SK-N-SH (cell line): ENCODE measurements at regions not wholly inside any gene's neighbourhood (a gene's known extent, or its start where the extent isn't known, plus 50 kb on each side); places are given as distances from the start of the nearest gene placed in this dataset.

Source experiments
- CTCF ChIA-PET: fragments of 300-600, 350-600 bp; formaldehyde crosslinking; extraction: SDS; loops from one replicate; lab custom pipeline; 2021; lab: Yijun Ruan, JAX
- POLR2A ChIA-PET: fragments of 350-600 bp; sonication (Branson Sonifier 250); formaldehyde crosslinking; extraction: SDS; loops from one replicate; lab custom pipeline; 2020; ENCODE audit warnings: antibody characterized with exemption, inconsistent platforms; lab: Yijun Ruan, JAX
- DNase-seq: peaks from one replicate; pipeline ENCODE4 v3.0.0; 2012
- H2AFZ ChIP-seq: fragments of 200-600 bp; sonication (generic); 2 replicates; pipeline ENCODE4 v1.8.1; 2016; ENCODE audit warnings: antibody characterized with exemption, mild to moderate bottlenecking, low read depth
- H3F3A ChIP-seq: fragments of 200-600 bp; sonication (generic); replicated peaks from 2 replicates; pipeline ENCODE3; 2016; ENCODE audit warnings: antibody characterized with exemption, mild to moderate bottlenecking; ENCODE audit not compliant: insufficient read depth
- H3K27ac ChIP-seq, 2 experiments: fragments of 200-500 bp in 1 of 2; fragments of 200-600 bp in 1 of 2; sonication (Bioruptor generic) in 1 of 2; sonication (generic), shearing (Covaris generic) in 1 of 2; 2 replicates each; pipeline versions ENCODE4 v1.5.1 to v1.6.1; 2014 to 2016; ENCODE audit warnings: low read depth in 2 of 2, inconsistent platforms in 1 of 2, low read length in 1 of 2, mild to moderate bottlenecking in 1 of 2, mixed read lengths in 1 of 2
- H3K27me3 ChIP-seq: fragments of 200-600 bp; sonication (generic), shearing (Covaris generic); 2 replicates; pipeline ENCODE4 v1.6.1; 2016; ENCODE audit warnings: mixed run types; ENCODE audit not compliant: insufficient read depth
- H3K36me3 ChIP-seq, 2 experiments: fragments of 200-500 bp in 1 of 2; fragments of 200-600 bp in 1 of 2; sonication (Bioruptor generic) in 1 of 2; sonication (generic) in 1 of 2; replicated peaks in 1 of 2; 2 replicates each; pipeline versions ENCODE3 to v1.5.1; 2014 to 2016; ENCODE audit warnings: low read length in 1 of 2, mild to moderate bottlenecking in 1 of 2; ENCODE audit not compliant: insufficient read depth in 2 of 2, control insufficient read depth in 1 of 2
- H3K4me1 ChIP-seq, 2 experiments: fragments of 200-500 bp in 1 of 2; fragments of 200-600 bp in 1 of 2; sonication (Bioruptor generic) in 1 of 2; sonication (generic), shearing (Covaris generic) in 1 of 2; 2 replicates each; pipeline versions ENCODE4 v1.5.1 to v1.6.1; 2014 to 2016; ENCODE audit warnings: low read depth in 1 of 2, low read length in 1 of 2, mixed run types in 1 of 2; ENCODE audit not compliant: insufficient read depth in 2 of 2, control insufficient read depth in 1 of 2
- H3K4me2 ChIP-seq: fragments of 200-600 bp; sonication (generic), shearing (Covaris generic); 2 replicates; pipeline ENCODE4 v1.6.1; 2017; ENCODE audit warnings: mixed run types
- H3K4me3 ChIP-seq, 2 experiments: fragments of 200-500 bp in 1 of 2; fragments of 200-600 bp in 1 of 2; sonication (Bioruptor generic) in 1 of 2; sonication (generic), shearing (Covaris generic) in 1 of 2; 2 replicates each; pipeline versions ENCODE4 v1.5.1 to v1.8.1; 2014 to 2016; ENCODE audit warnings: low read depth in 2 of 2, inconsistent platforms in 1 of 2, low read length in 1 of 2, mild to moderate bottlenecking in 1 of 2, mixed read lengths in 1 of 2, moderate library complexity in 1 of 2
- H3K79me2 ChIP-seq: fragments of 200-600 bp; sonication (generic); 2 replicates; pipeline ENCODE4 v1.8.1; 2017; ENCODE audit warnings: mild to moderate bottlenecking; ENCODE audit not compliant: insufficient read depth
- H3K9ac ChIP-seq: fragments of 200-600 bp; sonication (generic); 2 replicates; pipeline ENCODE4 v1.6.1; 2017; ENCODE audit warnings: mixed run types
- H3K9me2 ChIP-seq: fragments of 200-600 bp; sonication (generic); 2 replicates; pipeline ENCODE4 v1.6.1; 2017; ENCODE audit warnings: mixed run types
- H3K9me3 ChIP-seq: fragments of 200-600 bp; sonication (generic); 2 replicates; pipeline ENCODE4 v1.6.1; 2017; ENCODE audit warnings: mixed run types, mild to moderate bottlenecking, moderate library complexity
- H4K20me1 ChIP-seq: fragments of 200-600 bp; sonication (generic); 2 replicates; pipeline ENCODE4 v1.6.1; 2017; ENCODE audit warnings: mild to moderate bottlenecking, mixed run types; ENCODE audit not compliant: insufficient read depth
- CHD2 ChIP-seq: fragments of 150-350 bp; IDR thresholded peaks from 2 replicates; pipeline ENCODE4 v1.6.1; 2018; ENCODE audit warnings: low read length; ENCODE audit not compliant: partially characterized antibody
- EZH2phosphoT487 ChIP-seq: fragments of 200-600 bp; sonication (generic); IDR thresholded peaks from 2 replicates; pipeline ENCODE4 v1.6.1; 2017; ENCODE audit warnings: low read depth, mixed run types, mild to moderate bottlenecking, antibody characterized with exemption, moderate library complexity, borderline replicate concordance
- FOSL2 ChIP-seq: IDR thresholded peaks from 2 replicates; pipeline ENCODE4 v1.4.0; 2012; ENCODE audit warnings: low read depth, mild to moderate bottlenecking, moderate library complexity, borderline replicate concordance
- FOXJ3 ChIP-seq: sonication (generic); formaldehyde crosslinking; IDR thresholded peaks from 2 replicates; pipeline ENCODE4 v1.5.1; 2020; ENCODE audit warnings: mild to moderate bottlenecking, missing genetic modification reagents
- FOXM1 ChIP-seq: IDR thresholded peaks from 2 replicates; pipeline ENCODE4 v1.4.0; 2012; ENCODE audit warnings: low read depth, mild to moderate bottlenecking
- GATA2 ChIP-seq: sonication (generic); formaldehyde crosslinking; IDR thresholded peaks from 2 replicates; pipeline ENCODE4 v1.5.0; 2020; ENCODE audit warnings: mild to moderate bottlenecking, missing genetic modification reagents
- JUND ChIP-seq: IDR thresholded peaks from 2 replicates; pipeline ENCODE4 v1.4.0; 2012
- MEF2A ChIP-seq: IDR thresholded peaks from 2 replicates; pipeline ENCODE4 v1.4.0; 2012; ENCODE audit warnings: low read depth, borderline replicate concordance
- MXI1 ChIP-seq: IDR thresholded peaks from 2 replicates; pipeline ENCODE4 v1.6.1; 2012; ENCODE audit warnings: mild to moderate bottlenecking, low read depth, low read length, improper control_type of control experiment
- POLR2AphosphoS5 ChIP-seq: IDR thresholded peaks from 2 replicates; pipeline ENCODE4 v1.6.1; 2012; ENCODE audit warnings: low read depth, low read length
- RXRA ChIP-seq: IDR thresholded peaks from 2 replicates; pipeline ENCODE4 v1.4.0; 2012; ENCODE audit warnings: low read depth, mild to moderate bottlenecking, borderline replicate concordance
- TCF12 ChIP-seq: IDR thresholded peaks from 2 replicates; pipeline ENCODE4 v1.4.0; 2012
- TEAD4 ChIP-seq: IDR thresholded peaks from 2 replicates; pipeline ENCODE4 v1.4.0; 2012; ENCODE audit warnings: mild to moderate bottlenecking, borderline replicate concordance; ENCODE audit not compliant: insufficient read depth
- WGBS: methylation state at CpG from one replicate; pipeline ENCODE4 v1.1.6; 2017; ENCODE audit warnings: low lambda C conversion rate; 5-methylcytosine and 5-hydroxymethylcytosine counted together
- TF ChIP-seq, protein P1 (sequence below): fragments of 150-350 bp; IDR thresholded peaks from 2 replicates; pipeline ENCODE4 v1.6.1; 2016; ENCODE audit warnings: mild to moderate bottlenecking, low read depth, low read length
- TF ChIP-seq, protein P2 (sequence below): IDR thresholded peaks from 2 replicates; pipeline ENCODE4; 2012
- TF ChIP-seq, protein P3 (sequence below): IDR thresholded peaks from 2 replicates; pipeline ENCODE4 v1.4.0; 2012; ENCODE audit warnings: low read depth, borderline replicate concordance
- TF ChIP-seq, protein P4 (sequence below): IDR thresholded peaks from 2 replicates; pipeline ENCODE4 v1.6.1; 2012; ENCODE audit warnings: mild to moderate bottlenecking, low read depth, low read length, moderate library complexity
- TF ChIP-seq, protein P5 (sequence below): fragments of 200-600 bp; sonication (generic); IDR thresholded peaks from 2 replicates; pipeline ENCODE4 v1.6.1; 2017; ENCODE audit warnings: antibody characterized with exemption, mild to moderate bottlenecking, moderate library complexity
- TF ChIP-seq, protein P6 (sequence below): fragments of 150-350 bp; IDR thresholded peaks from 2 replicates; pipeline ENCODE4 v1.6.1; 2017; ENCODE audit warnings: antibody characterized with exemption, low read length, low read depth, borderline replicate concordance

DNA sequence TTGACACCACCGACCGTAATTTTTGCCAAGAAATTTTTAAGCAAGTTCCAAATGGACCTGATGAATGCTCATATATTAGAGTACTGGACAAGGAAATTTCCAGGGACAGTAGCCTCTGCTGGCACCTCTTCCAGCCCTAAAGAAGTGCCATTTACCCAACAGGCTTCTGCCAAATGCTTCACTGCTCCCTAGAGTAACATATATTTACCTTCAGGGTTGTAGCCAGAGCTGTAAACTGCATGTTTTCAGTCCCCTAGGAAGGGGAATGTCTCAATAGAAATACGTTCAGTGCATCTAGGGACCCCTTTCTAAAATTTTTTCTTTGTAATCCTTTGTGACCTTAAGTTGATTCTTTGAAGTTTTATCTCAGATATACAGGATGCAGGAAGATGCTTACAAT lies 143.1 kb upstream of the SMAD1 start (continued):
- TF ChIP-seq, protein P1, sequence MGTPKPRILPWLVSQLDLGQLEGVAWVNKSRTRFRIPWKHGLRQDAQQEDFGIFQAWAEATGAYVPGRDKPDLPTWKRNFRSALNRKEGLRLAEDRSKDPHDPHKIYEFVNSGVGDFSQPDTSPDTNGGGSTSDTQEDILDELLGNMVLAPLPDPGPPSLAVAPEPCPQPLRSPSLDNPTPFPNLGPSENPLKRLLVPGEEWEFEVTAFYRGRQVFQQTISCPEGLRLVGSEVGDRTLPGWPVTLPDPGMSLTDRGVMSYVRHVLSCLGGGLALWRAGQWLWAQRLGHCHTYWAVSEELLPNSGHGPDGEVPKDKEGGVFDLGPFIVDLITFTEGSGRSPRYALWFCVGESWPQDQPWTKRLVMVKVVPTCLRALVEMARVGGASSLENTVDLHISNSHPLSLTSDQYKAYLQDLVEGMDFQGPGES, result no peak
- TF ChIP-seq, protein P2, sequence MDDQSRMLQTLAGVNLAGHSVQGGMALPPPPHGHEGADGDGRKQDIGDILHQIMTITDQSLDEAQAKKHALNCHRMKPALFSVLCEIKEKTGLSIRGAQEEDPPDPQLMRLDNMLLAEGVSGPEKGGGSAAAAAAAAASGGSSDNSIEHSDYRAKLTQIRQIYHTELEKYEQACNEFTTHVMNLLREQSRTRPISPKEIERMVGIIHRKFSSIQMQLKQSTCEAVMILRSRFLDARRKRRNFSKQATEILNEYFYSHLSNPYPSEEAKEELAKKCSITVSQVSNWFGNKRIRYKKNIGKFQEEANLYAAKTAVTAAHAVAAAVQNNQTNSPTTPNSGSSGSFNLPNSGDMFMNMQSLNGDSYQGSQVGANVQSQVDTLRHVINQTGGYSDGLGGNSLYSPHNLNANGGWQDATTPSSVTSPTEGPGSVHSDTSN, result no peak
- no peak for TF ChIP-seq MEF2A
- TF ChIP-seq FOXM1, result no peak
- TF ChIP-seq, protein P3, sequence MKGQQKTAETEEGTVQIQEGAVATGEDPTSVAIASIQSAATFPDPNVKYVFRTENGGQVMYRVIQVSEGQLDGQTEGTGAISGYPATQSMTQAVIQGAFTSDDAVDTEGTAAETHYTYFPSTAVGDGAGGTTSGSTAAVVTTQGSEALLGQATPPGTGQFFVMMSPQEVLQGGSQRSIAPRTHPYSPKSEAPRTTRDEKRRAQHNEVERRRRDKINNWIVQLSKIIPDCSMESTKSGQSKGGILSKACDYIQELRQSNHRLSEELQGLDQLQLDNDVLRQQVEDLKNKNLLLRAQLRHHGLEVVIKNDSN, result no peak
- TF ChIP-seq, protein P4, sequence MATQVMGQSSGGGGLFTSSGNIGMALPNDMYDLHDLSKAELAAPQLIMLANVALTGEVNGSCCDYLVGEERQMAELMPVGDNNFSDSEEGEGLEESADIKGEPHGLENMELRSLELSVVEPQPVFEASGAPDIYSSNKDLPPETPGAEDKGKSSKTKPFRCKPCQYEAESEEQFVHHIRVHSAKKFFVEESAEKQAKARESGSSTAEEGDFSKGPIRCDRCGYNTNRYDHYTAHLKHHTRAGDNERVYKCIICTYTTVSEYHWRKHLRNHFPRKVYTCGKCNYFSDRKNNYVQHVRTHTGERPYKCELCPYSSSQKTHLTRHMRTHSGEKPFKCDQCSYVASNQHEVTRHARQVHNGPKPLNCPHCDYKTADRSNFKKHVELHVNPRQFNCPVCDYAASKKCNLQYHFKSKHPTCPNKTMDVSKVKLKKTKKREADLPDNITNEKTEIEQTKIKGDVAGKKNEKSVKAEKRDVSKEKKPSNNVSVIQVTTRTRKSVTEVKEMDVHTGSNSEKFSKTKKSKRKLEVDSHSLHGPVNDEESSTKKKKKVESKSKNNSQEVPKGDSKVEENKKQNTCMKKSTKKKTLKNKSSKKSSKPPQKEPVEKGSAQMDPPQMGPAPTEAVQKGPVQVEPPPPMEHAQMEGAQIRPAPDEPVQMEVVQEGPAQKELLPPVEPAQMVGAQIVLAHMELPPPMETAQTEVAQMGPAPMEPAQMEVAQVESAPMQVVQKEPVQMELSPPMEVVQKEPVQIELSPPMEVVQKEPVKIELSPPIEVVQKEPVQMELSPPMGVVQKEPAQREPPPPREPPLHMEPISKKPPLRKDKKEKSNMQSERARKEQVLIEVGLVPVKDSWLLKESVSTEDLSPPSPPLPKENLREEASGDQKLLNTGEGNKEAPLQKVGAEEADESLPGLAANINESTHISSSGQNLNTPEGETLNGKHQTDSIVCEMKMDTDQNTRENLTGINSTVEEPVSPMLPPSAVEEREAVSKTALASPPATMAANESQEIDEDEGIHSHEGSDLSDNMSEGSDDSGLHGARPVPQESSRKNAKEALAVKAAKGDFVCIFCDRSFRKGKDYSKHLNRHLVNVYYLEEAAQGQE, result no peak

DNA sequence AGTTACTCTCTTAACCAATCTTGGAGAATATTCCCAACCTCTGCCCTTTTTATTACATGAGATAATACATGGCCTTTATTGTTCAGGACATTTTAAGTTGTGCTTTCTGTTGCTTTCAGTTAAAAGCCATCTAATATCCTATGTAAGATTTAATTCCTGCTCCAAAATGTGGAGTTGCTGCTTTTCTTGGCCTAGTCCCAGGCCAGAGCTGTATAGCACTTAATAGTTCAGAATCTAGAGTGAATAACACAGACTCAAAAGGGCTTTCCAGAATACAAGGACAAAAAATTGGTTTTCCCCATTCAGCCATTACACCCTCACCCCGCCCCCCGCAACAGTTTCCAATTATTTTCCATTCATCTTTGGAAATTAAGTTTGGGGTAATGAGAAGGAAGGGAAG lies 144.3 kb upstream of the SMAD1 start:
- POLR2A ChIA-PET, result no interaction called here
- Histone ChIP-seq H4K20me1 (no peaks in the 10 kb centered on the region), H3K36me3 (no peaks in the 10 kb centered on the region), H3K9me3 (no peaks in the 10 kb centered on the region), H3K4me2 (no peak overlapping the region), H3K27ac (no peak overlapping the region), H3K4me1 (no peaks in the 10 kb centered on the region), H3F3A (no peaks in the 10 kb centered on the region), H2AFZ (no peak overlapping the region), H3K27me3 (no peaks in the 10 kb centered on the region), H3K9ac (no peak overlapping the region), H3K79me2 (no peaks in the 10 kb centered on the region), H3K4me3 (no peak overlapping the region), H3K9me2 (no peaks in the 10 kb centered on the region)
- no peak for DNase-seq
- CTCF ChIA-PET, result no interaction called here
- 70% methylated on average over 2 of the region's 2 CpGs for WGBS
- TF ChIP-seq MEF2A, result no peak
- no peak for TF ChIP-seq POLR2AphosphoS5
- TF ChIP-seq CHD2, result no peak
- TF ChIP-seq RXRA, result no peak
- TF ChIP-seq FOXJ3 (CRISPR knock-in tag), result no peak
- TF ChIP-seq TCF12, result no peak
- TF ChIP-seq, protein P5, sequence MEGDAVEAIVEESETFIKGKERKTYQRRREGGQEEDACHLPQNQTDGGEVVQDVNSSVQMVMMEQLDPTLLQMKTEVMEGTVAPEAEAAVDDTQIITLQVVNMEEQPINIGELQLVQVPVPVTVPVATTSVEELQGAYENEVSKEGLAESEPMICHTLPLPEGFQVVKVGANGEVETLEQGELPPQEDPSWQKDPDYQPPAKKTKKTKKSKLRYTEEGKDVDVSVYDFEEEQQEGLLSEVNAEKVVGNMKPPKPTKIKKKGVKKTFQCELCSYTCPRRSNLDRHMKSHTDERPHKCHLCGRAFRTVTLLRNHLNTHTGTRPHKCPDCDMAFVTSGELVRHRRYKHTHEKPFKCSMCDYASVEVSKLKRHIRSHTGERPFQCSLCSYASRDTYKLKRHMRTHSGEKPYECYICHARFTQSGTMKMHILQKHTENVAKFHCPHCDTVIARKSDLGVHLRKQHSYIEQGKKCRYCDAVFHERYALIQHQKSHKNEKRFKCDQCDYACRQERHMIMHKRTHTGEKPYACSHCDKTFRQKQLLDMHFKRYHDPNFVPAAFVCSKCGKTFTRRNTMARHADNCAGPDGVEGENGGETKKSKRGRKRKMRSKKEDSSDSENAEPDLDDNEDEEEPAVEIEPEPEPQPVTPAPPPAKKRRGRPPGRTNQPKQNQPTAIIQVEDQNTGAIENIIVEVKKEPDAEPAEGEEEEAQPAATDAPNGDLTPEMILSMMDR, result no peak
- TF ChIP-seq, protein P4, result no peak
- TF ChIP-seq, protein P6, sequence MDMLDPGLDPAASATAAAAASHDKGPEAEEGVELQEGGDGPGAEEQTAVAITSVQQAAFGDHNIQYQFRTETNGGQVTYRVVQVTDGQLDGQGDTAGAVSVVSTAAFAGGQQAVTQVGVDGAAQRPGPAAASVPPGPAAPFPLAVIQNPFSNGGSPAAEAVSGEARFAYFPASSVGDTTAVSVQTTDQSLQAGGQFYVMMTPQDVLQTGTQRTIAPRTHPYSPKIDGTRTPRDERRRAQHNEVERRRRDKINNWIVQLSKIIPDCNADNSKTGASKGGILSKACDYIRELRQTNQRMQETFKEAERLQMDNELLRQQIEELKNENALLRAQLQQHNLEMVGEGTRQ, result no peak
- TF ChIP-seq GATA2 (CRISPR knock-in tag), result no peak
- TF ChIP-seq MXI1, result no peak
- no peak for TF ChIP-seq FOSL2
- TF ChIP-seq JUND, result no peak
- no peak for TF ChIP-seq EZH2phosphoT487
- TF ChIP-seq TEAD4, result no peak
